ENCODE measurements at regions not wholly inside any gene's neighbourhood (a gene's known extent, or its start where the extent isn't known, plus 50 kb on each side); places are given as distances from the start of the nearest gene placed in this dataset.
"Not testable (repeated sequence)": the region's sequence is repeated elsewhere in the genome, so short reads cannot be mapped to it uniquely, and the experiment has no call there.

DNA sequence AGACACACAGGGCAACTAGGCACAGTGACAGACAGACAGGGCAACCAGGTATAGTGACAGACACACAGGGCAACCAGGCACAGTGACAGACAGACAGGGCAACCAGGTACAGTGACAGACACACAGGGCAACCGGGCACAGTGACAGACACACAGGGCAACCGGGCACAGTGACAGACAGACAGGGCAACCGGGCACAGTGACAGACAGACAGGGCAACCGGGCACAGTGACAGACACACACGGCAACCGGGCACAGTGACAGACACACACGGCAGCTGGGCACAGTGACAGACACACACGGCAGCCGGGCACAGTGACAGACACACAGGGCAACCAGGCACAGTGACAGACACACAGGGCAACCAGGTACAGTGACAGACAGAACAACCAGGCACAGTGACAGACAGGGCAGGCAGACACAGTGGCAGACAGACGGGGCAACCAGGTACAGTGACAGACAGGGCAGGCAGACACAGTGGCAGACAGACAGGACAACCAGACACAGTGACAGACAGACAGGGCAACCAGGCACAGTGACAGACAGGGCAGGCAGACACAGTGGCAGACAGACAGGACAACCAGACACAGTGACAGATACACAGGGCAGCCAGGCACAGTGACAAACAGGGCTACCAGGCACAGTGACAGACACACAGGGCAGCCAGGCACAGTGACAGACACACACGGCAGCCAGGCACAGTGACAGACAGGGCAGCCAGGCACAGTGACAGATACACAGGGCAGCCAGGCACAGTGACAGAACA is 64.7 kb upstream of the RAB6C start:
- DNase-seq (ENCODE audit: low read depth): no peak
- TF ChIP-seq, protein P1, sequence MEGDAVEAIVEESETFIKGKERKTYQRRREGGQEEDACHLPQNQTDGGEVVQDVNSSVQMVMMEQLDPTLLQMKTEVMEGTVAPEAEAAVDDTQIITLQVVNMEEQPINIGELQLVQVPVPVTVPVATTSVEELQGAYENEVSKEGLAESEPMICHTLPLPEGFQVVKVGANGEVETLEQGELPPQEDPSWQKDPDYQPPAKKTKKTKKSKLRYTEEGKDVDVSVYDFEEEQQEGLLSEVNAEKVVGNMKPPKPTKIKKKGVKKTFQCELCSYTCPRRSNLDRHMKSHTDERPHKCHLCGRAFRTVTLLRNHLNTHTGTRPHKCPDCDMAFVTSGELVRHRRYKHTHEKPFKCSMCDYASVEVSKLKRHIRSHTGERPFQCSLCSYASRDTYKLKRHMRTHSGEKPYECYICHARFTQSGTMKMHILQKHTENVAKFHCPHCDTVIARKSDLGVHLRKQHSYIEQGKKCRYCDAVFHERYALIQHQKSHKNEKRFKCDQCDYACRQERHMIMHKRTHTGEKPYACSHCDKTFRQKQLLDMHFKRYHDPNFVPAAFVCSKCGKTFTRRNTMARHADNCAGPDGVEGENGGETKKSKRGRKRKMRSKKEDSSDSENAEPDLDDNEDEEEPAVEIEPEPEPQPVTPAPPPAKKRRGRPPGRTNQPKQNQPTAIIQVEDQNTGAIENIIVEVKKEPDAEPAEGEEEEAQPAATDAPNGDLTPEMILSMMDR (conservative IDR thresholded peaks at IDR 0.05; ENCODE audit: low read length): no peak
- H3K4me3 ChIP-seq (ENCODE audit: low read length): no peak overlapping the region

GRCh38 chr2:129915303-129915840 is 64.1 kb upstream of the RAB6C start:
- no peak for DNase-seq (ENCODE audit: low read depth)
- TF ChIP-seq, protein P1 (conservative IDR thresholded peaks at IDR 0.05; ENCODE audit: low read length): no peak

GRCh38 chr2:129918604-129919003 is 60.9 kb upstream of the RAB6C start:
- DNase-seq (ENCODE audit: low read depth): no peak
- TF ChIP-seq, protein P1 (conservative IDR thresholded peaks at IDR 0.05; ENCODE audit: low read length): no peak
- no peak overlapping the region for H3K4me3 ChIP-seq (ENCODE audit: low read length)

More at GRCh38 chr2:129915303-129915840, 64.1 kb upstream of the RAB6C start:
- H3K4me3 ChIP-seq (ENCODE audit: low read length): no peak overlapping the region

- DNase-seq (ENCODE audit: low read depth): no peak
- TF ChIP-seq, protein P1 (conservative IDR thresholded peaks at IDR 0.05; ENCODE audit: low read length): no peak
Measured at GRCh38 chr2:129922571-129923264, 56.7 kb upstream of the RAB6C start.

GRCh38 chr2:129923265-129924091 is 56.0 kb upstream of the RAB6C start:
- H3K4me3 ChIP-seq (ENCODE audit: low read length): no peak overlapping the region
- DNase-seq (ENCODE audit: low read depth): peak; percentile 38
- TF ChIP-seq, protein P1 (conservative IDR thresholded peaks at IDR 0.05; ENCODE audit: low read length): peak; percentile 68

More at GRCh38 chr2:129922571-129923264, 56.7 kb upstream of the RAB6C start:
- H3K4me3 ChIP-seq (ENCODE audit: low read length): no peak overlapping the region

GRCh38 chr2:129924115-129924514 is 55.4 kb upstream of the RAB6C start:
- DNase-seq (ENCODE audit: low read depth); H3K4me3 ChIP-seq (ENCODE audit: low read length): not testable (repeated sequence)

DNA sequence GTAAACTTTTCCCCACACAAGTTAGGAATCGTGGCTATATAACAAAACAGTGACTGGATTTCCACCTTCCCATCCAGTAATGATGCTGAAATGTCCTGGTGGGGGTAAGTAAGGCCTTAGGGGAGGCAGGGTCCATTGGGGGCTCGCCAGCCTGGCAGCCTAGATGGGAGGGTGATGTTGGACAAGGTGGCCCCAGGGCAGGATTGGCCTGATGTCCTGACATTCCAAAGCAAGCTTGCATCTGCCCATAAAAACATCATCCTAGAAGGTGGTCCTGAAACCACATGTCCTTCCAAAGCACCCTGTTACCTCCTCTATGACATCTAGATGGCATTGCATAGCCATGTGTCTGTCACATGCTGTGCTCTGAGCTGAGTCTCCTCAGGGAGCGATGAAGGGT is 54.1 kb upstream of the RAB6C start:
- DNase-seq (ENCODE audit: low read depth): no peak
- TF ChIP-seq, protein P1 (conservative IDR thresholded peaks at IDR 0.05; ENCODE audit: low read length): no peak
- H3K4me3 ChIP-seq (ENCODE audit: low read length): no peak overlapping the region

All from AG10803 (cell line).